ENCODE measurements at regions not wholly inside any gene's neighbourhood (a gene's known extent, or its start where the extent isn't known, plus 50 kb on each side); places are given as distances from the start of the nearest gene placed in this dataset.

DNA sequence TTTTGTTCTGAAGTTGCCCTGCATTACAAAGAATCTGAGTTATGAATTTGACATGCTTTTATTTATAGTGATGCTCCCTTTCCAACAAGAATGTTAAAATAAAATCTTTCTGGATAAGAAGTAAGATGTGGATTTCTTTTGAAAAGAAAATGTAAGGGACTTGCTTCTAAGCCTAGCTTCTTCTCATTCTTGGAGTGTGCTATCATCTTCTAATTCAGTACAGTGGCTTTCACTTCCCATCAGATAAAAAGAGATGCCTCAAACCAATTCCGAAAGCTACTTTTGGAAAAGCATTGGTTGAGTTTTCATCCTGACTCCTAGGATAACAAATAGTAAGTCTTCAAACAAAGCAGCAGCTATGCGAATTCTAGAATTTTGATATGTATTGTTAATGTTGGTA lies 197.0 kb upstream of the ZPLD1 start:
- no peak for TF ChIP-seq RBBP5 (conservative IDR thresholded peaks at IDR 0.05)
- TF ChIP-seq SUZ12 (IDR thresholded peaks at IDR 0.05; ENCODE audit: unreplicated experiment), result no peak
- TF ChIP-seq BHLHE40 (IDR thresholded peaks at IDR 0.05; ENCODE audit: borderline replicate concordance in 1 of 2, low read depth in 2 of 2, low read length in 1 of 2), result no peak
- TF ChIP-seq HCFC1 (IDR thresholded peaks at IDR 0.05; ENCODE audit: low read length), result no peak
- TF ChIP-seq, protein P1, sequence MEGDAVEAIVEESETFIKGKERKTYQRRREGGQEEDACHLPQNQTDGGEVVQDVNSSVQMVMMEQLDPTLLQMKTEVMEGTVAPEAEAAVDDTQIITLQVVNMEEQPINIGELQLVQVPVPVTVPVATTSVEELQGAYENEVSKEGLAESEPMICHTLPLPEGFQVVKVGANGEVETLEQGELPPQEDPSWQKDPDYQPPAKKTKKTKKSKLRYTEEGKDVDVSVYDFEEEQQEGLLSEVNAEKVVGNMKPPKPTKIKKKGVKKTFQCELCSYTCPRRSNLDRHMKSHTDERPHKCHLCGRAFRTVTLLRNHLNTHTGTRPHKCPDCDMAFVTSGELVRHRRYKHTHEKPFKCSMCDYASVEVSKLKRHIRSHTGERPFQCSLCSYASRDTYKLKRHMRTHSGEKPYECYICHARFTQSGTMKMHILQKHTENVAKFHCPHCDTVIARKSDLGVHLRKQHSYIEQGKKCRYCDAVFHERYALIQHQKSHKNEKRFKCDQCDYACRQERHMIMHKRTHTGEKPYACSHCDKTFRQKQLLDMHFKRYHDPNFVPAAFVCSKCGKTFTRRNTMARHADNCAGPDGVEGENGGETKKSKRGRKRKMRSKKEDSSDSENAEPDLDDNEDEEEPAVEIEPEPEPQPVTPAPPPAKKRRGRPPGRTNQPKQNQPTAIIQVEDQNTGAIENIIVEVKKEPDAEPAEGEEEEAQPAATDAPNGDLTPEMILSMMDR (IDR thresholded peaks at IDR 0.05 in 2 of 3, conservative IDR thresholded peaks at IDR 0.05 in 1 of 3; ENCODE audit: control insufficient read depth in 2 of 3, extremely low read depth in 1 of 3, insufficient read depth in 1 of 3, low read depth in 3 of 3, low read length in 3 of 3), result no peak
- TF ChIP-seq, protein P2, sequence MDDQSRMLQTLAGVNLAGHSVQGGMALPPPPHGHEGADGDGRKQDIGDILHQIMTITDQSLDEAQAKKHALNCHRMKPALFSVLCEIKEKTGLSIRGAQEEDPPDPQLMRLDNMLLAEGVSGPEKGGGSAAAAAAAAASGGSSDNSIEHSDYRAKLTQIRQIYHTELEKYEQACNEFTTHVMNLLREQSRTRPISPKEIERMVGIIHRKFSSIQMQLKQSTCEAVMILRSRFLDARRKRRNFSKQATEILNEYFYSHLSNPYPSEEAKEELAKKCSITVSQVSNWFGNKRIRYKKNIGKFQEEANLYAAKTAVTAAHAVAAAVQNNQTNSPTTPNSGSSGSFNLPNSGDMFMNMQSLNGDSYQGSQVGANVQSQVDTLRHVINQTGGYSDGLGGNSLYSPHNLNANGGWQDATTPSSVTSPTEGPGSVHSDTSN (IDR thresholded peaks at IDR 0.05; ENCODE audit: insufficient replicate concordance, low read depth, low read length), result no peak
- TF ChIP-seq FOS (IDR thresholded peaks at IDR 0.05; ENCODE audit: borderline replicate concordance, extremely low read depth, insufficient read length), result no peak
- TF ChIP-seq IRF4 (IDR thresholded peaks at IDR 0.05; ENCODE audit: low read depth, low read length), result no peak
- TF ChIP-seq POLR2AphosphoS5 (IDR thresholded peaks at IDR 0.05; ENCODE audit: low read length), result no peak
